Suprapubic skin (tissue), 4 donors: ENCODE measurements at regions not wholly inside any gene's neighbourhood (a gene's known extent, or its start where the extent isn't known, plus 50 kb on each side); places are given as distances from the start of the nearest gene placed in this dataset.

Source experiments
- DNase-seq, 2 donors: peaks; one replicate each; pipeline ENCODE4 v3.0.0-alpha.2; 2019; ENCODE audit warnings: low spot score in 2 of 2
- H3K27ac ChIP-seq: fragments of 200-600 bp; sonication (generic); one replicate; pipeline ENCODE4 v1.5.1; 2019
- H3K27me3 ChIP-seq: fragments of 200-600 bp; sonication (generic); one replicate; pipeline ENCODE4 v1.5.1; 2019
- H3K36me3 ChIP-seq: fragments of 200-600 bp; sonication (generic); one replicate; pipeline ENCODE4 v1.5.1; 2019
- H3K4me1 ChIP-seq: fragments of 200-600 bp; sonication (generic); one replicate; pipeline ENCODE4 v1.5.1; 2019
- H3K4me3 ChIP-seq: fragments of 200-600 bp; sonication (generic); one replicate; pipeline ENCODE4 v1.5.1; 2019; ENCODE audit warnings: mild to moderate bottlenecking
- H3K9me3 ChIP-seq: fragments of 200-600 bp; sonication (generic); one replicate; pipeline ENCODE4 v1.5.1; 2019
- EP300 ChIP-seq: sonication (generic); formaldehyde crosslinking; IDR thresholded peaks from one replicate; pipeline ENCODE4 v1.6.1; 2017; ENCODE audit warnings: antibody characterized with exemption
- POLR2A ChIP-seq, 2 donors: fragments of 450-650 bp; IDR thresholded peaks; one replicate each; pipeline ENCODE4 v1.6.1; 2017; ENCODE audit warnings: antibody characterized with exemption in 2 of 2, mild to moderate bottlenecking in 2 of 2, moderate library complexity in 2 of 2
- POLR2AphosphoS5 ChIP-seq, 3 donors: sonication (generic); formaldehyde crosslinking; IDR thresholded peaks; one replicate each; pipeline ENCODE4 v1.6.1; 2017; ENCODE audit warnings: antibody characterized with exemption in 3 of 3
- WGBS: methylation state at CpG from one replicate; pipeline ENCODE4 v1.1.5; 2018; 5-methylcytosine and 5-hydroxymethylcytosine counted together
- TF ChIP-seq, protein P1 (sequence below), 2 donors: fragments of 200-600 bp in 1 of 2; fragments of 450-650 bp in 1 of 2; sonication (generic) in 1 of 2; IDR thresholded peaks; one replicate each; pipeline ENCODE4 v1.5.1; 2016 to 2019; ENCODE audit warnings: antibody characterized with exemption in 2 of 2, mild to moderate bottlenecking in 1 of 2, moderate library complexity in 1 of 2

DNA sequence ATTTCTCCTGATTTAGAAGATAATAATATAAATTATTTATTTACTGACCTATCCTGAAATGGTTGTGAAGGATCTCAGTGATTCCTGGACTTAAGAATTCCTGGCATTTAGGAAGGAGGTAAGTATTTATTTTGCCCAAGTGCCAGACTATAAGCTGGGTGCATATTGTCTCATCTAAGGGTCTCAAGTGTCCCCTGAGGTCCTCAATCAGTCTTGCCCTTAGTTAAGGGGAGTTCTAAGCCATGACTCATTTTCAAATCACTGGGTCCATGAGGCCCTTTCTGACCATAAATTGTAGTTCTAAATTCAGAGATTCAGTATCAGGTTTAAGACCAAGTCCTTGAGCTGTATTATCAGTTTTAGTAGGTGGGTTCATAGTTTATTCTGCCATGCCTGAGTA is 251.6 kb upstream of the MEOX2 start:
- H3K4me3 ChIP-seq: no peak overlapping the region
- H3K4me1 ChIP-seq: no peaks in the 10 kb centered on the region

DNA sequence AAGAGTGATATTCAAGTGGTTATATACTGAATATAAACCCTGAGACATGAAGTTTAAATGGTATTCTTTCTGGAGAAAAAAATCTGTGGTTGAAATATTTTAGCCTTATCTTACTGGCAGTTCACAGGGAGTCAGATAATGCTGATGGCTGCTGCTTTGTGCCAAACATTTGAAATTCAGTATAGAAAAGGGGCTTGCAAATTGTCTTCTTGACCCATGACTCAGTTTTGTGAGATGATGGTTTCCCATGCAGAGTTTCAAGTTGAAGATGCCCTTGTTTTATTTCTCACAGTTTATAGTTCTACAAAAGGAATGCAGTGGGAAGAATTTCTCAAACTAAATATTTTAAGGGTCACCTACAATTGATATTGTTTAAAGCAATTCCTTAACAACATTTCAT is 251.1 kb upstream of the MEOX2 start:
- TF ChIP-seq POLR2A (IDR thresholded peaks at IDR 0.05) (no peak), EP300 (no peak), POLR2AphosphoS5 (IDR thresholded peaks at IDR 0.05) (no peak)
- TF ChIP-seq, protein P1, sequence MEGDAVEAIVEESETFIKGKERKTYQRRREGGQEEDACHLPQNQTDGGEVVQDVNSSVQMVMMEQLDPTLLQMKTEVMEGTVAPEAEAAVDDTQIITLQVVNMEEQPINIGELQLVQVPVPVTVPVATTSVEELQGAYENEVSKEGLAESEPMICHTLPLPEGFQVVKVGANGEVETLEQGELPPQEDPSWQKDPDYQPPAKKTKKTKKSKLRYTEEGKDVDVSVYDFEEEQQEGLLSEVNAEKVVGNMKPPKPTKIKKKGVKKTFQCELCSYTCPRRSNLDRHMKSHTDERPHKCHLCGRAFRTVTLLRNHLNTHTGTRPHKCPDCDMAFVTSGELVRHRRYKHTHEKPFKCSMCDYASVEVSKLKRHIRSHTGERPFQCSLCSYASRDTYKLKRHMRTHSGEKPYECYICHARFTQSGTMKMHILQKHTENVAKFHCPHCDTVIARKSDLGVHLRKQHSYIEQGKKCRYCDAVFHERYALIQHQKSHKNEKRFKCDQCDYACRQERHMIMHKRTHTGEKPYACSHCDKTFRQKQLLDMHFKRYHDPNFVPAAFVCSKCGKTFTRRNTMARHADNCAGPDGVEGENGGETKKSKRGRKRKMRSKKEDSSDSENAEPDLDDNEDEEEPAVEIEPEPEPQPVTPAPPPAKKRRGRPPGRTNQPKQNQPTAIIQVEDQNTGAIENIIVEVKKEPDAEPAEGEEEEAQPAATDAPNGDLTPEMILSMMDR (IDR thresholded peaks at IDR 0.05): no peak
- Histone ChIP-seq H3K9me3 (no peaks in the 10 kb centered on the region), H3K36me3 (no peaks in the 10 kb centered on the region), H3K27ac (no peak overlapping the region), H3K4me1 (no peaks in the 10 kb centered on the region), H3K27me3 (no peaks in the 10 kb centered on the region), H3K4me3 (no peak overlapping the region)
- DNase-seq: no peak

More for the DNA sequence above, 251.6 kb upstream of the MEOX2 start:
- DNase-seq: no peak
- Histone ChIP-seq H3K27me3 (no peaks in the 10 kb centered on the region), H3K27ac (no peak overlapping the region), H3K36me3 (no peaks in the 10 kb centered on the region), H3K9me3 (no peaks in the 10 kb centered on the region)
- TF ChIP-seq, protein P1 (IDR thresholded peaks at IDR 0.05): no peak
- TF ChIP-seq EP300 (no peak), POLR2A (IDR thresholded peaks at IDR 0.05) (no peak), POLR2AphosphoS5 (IDR thresholded peaks at IDR 0.05) (no peak)

DNA sequence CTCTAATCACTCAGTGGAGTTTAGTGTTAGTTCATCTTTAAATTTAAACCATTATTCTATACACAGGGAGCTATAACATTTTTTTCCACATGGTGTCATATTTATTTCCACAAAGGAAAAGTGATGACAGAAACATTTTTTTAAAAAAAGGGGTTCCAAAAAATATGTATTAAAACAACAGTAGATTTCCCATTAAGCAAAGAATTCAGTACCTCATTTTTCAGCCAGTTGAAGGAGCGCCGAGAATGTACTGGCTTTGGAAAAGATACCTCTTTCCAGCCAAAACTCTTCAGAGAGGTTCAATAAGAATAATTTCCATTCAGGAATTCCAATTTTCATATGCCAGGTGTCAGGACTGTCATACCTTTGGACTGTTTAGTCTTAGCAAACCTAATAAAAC is 250.5 kb upstream of the MEOX2 start:
- TF ChIP-seq, protein P1 (IDR thresholded peaks at IDR 0.05): no peak
- no peak for TF ChIP-seq EP300
- TF ChIP-seq POLR2A (IDR thresholded peaks at IDR 0.05): no peak
- no peak for TF ChIP-seq POLR2AphosphoS5 (IDR thresholded peaks at IDR 0.05)
- Histone ChIP-seq H3K27me3 (no peaks in the 10 kb centered on the region), H3K27ac (no peak overlapping the region), H3K9me3 (no peaks in the 10 kb centered on the region), H3K4me1 (no peaks in the 10 kb centered on the region), H3K4me3 (no peak overlapping the region), H3K36me3 (no peaks in the 10 kb centered on the region)
- no peak for DNase-seq
- WGBS: 84% methylated on average over 2 of the region's 2 CpGs

DNA sequence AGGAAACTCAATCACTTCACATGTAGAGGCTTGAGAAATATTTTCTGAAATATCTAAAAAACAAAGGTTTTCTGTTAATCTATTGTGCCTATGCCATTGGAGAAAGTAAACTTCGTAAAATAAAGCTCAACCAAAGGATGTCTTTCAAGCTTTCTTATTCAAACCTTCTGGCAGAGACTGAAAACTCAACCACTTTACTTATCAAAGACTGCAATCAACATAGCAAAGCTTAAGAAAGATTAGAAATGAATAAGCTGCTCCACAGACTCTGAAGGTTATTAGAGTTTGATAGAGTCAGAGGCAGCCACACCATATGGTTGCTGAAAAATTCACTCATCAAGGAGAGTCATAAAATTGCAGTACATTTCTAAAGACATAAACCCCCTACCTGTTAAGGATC is 245.8 kb upstream of the MEOX2 start:
- Histone ChIP-seq H3K4me1 (no peaks in the 10 kb centered on the region), H3K9me3 (no peaks in the 10 kb centered on the region), H3K27ac (no peak overlapping the region), H3K4me3 (no peak overlapping the region), H3K36me3 (no peaks in the 10 kb centered on the region), H3K27me3 (no peaks in the 10 kb centered on the region)
- TF ChIP-seq POLR2AphosphoS5 (IDR thresholded peaks at IDR 0.05): no peak
- TF ChIP-seq, protein P1 (IDR thresholded peaks at IDR 0.05): no peak
- no peak for TF ChIP-seq EP300
- no peak for TF ChIP-seq POLR2A (IDR thresholded peaks at IDR 0.05)
- DNase-seq: no peak
- 74% methylated on average over 1 of the region's 1 CpG for WGBS

DNA sequence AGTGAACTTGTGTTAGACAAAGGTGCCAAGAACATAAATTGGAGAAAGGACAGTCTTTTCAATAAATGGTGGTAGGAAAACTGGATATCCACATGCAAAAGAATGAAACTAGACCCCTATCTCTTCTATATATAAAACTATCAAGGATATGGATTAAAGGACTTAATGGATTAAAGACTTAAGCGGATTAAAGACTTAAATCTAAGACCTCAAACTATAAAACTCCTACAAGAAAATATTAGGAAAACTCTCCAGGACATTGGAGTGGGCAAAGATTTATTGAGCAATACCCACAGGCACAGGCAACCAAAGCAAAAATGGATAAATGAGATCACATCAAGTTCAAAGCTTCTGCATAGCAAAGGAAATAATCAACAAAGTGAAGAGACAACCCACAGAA is 242.9 kb upstream of the MEOX2 start:
- Histone ChIP-seq H3K27ac (no peak overlapping the region), H3K36me3 (no peaks in the 10 kb centered on the region), H3K27me3 (no peaks in the 10 kb centered on the region), H3K4me3 (no peak overlapping the region), H3K9me3 (peaks cover 6% of the 10 kb centered on the region), H3K4me1 (no peaks in the 10 kb centered on the region)
- DNase-seq: no peak
- 88% methylated on average over 1 of the region's 1 CpG for WGBS
- TF ChIP-seq POLR2A (IDR thresholded peaks at IDR 0.05) (no peak), EP300 (no peak), POLR2AphosphoS5 (IDR thresholded peaks at IDR 0.05) (no peak)
- TF ChIP-seq, protein P1 (IDR thresholded peaks at IDR 0.05): no peak
